ENCODE measurements at regions not wholly inside any gene's neighbourhood (a gene's known extent, or its start where the extent isn't known, plus 50 kb on each side); places are given as distances from the start of the nearest gene placed in this dataset.

DNA sequence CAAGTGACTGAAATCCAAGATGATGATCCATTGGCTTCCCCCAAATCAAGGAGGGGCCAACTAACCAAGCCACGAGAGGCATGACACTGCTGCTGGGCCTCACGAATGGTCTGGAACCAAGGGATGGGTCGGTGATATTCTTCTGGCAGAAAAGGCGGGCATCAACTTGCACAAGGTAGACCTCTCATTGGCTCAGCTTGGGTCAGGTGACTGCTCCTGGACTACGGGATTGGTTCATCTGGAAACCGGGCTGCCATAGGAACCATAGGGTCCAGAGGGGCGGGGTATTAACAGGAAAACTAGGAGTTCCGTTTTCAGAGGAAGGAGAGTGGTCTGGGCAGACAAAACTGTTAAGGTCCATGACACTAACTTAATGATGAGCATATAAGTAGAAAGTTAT, 100.9 kb downstream of the TFAP2C start:
- TF ChIP-seq, protein P1, sequence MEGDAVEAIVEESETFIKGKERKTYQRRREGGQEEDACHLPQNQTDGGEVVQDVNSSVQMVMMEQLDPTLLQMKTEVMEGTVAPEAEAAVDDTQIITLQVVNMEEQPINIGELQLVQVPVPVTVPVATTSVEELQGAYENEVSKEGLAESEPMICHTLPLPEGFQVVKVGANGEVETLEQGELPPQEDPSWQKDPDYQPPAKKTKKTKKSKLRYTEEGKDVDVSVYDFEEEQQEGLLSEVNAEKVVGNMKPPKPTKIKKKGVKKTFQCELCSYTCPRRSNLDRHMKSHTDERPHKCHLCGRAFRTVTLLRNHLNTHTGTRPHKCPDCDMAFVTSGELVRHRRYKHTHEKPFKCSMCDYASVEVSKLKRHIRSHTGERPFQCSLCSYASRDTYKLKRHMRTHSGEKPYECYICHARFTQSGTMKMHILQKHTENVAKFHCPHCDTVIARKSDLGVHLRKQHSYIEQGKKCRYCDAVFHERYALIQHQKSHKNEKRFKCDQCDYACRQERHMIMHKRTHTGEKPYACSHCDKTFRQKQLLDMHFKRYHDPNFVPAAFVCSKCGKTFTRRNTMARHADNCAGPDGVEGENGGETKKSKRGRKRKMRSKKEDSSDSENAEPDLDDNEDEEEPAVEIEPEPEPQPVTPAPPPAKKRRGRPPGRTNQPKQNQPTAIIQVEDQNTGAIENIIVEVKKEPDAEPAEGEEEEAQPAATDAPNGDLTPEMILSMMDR (IDR thresholded peaks at IDR 0.05 in 8 of 11, conservative IDR thresholded peaks at IDR 0.05 in 3 of 11) = no peak
- no peak for TF ChIP-seq POLR2A (IDR thresholded peaks at IDR 0.05)
- no peak for TF ChIP-seq POLR2AphosphoS5 (IDR thresholded peaks at IDR 0.05)
